Caki2 (cell line): ENCODE measurements at regions not wholly inside any gene's neighbourhood (a gene's known extent, or its start where the extent isn't known, plus 50 kb on each side); places are given as distances from the start of the nearest gene placed in this dataset.
"Not testable (repeated sequence)": the region's sequence is repeated elsewhere in the genome, so short reads cannot be mapped to it uniquely, and the experiment has no call there.

Experiments used
- DNase-seq: peaks from one replicate; pipeline ENCODE4 v3.0.0-alpha.2; 2015; ENCODE audit warnings: low read depth
- in situ Hi-C: cut with HindIII; loops from 2 replicates; pipeline ENCODE4 v1.10.0; 2016; ENCODE audit warnings: low sequenced_read_pairs, low pct_unique_long_range_greater_than_20kb, mixed read lengths

DNA sequence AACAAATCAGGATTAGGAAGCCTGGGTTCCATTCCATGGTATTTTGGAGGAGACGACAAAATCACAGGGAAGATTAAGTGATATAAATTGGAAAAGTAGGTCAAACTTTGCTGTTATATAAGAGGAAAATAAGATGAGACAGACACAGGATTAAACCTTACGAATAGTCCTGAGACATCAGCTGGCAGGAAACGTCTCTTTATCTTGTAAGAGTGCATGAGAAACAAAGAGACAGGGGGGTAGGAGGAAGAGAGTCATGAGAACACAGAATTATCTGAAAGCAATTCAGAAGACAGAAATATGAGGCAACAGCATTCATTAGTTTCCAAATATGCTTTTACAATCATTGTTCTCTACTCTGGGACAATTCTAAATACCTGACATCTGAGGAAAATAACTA lies 310.6 kb upstream of the MIR17HG start:
- in situ Hi-C loops, result no loop called here
- no peak for DNase-seq

- in situ Hi-C loops, result no loop called here
Observed at GRCh38 chr13:91042870-91043269, 304.6 kb upstream of the MIR17HG start.

GRCh38 chr13:91045351-91046034 lies 302.0 kb upstream of the MIR17HG start:
- peak; percentile 9 for DNase-seq

More at GRCh38 chr13:91042870-91043269, 304.6 kb upstream of the MIR17HG start:
- DNase-seq, result no peak

GRCh38 chr13:91046715-91047327 lies 300.7 kb upstream of the MIR17HG start:
- in situ Hi-C loops, result no loop called here
- no peak for DNase-seq

More at GRCh38 chr13:91045351-91046034, 302.0 kb upstream of the MIR17HG start:
- in situ Hi-C loops, result no loop called here

DNA sequence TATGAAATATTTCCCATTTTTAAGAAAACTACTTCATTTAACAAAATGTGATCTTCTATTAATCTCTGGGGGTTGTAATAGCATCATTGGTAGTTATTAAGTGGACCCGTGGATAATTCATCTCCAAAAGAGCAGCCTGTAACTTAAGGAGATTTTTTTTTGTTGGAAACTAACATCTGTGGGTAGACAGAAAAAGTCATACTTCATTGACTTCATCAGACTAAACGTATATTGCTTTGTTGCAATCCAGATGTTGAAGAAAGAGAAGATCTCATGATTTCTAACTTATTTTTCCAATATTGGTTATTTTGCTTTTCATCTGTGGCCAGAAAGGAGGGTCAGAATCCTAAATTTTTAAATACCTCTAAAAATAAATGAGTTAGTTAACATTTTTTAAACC lies 296.5 kb upstream of the MIR17HG start:
- in situ Hi-C loops, result no loop called here
- DNase-seq, result no peak

DNA sequence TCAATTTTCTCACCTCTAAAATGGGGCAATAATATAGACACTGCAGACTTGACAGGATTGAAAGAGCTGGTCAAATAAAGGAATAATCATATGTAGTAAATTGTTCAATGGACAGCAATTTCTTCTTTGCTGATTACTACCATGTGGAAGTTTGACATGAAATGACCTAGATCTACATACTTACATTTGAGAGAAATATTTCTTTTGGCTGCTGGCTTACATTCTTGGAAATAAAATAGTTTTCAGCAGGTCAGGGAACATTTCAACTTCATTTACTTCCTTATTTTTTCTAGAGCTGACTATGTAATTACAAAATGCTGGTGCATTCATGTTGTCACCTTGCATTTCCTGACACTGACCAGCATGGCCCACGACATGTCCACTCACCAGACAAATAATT lies 294.6 kb upstream of the MIR17HG start:
- DNase-seq, result no peak

DNA sequence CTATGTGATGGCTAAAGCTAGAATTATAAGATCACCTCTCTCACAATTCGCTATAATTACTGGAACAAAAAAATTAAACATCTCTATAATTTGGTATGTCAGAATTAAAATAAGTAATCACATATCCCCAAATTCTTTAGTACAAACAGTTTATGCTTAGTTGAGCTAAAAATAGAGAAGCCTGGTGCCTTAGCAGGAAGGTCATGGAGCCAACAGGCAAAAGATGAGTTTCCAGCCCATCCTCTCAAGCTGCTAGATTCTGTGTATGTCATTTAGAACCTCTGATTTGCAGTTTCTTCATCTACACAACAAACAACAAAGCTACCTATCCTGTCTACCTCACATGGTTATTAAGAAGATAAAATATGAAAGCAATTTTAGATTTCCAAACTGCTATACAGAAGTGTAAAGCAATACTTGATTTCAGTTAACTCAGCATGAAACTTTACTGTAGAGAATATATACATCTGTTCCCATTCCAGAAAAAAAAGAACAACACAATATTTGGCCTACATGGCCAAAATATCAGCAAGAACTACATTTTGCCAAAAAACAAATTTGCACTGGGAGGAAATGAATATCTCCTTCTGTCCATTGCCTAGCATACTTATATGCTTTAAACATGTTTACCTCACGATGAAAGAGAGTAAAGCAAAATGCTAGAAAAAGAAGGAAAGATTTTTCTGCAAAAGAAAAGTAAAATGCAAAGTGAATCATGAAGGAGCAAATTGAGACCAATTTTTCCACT lies 294.0 kb upstream of the MIR17HG start:
- no peak for DNase-seq

More for the DNA sequence above, 294.6 kb upstream of the MIR17HG start:
- in situ Hi-C loops, result no loop called here

DNA sequence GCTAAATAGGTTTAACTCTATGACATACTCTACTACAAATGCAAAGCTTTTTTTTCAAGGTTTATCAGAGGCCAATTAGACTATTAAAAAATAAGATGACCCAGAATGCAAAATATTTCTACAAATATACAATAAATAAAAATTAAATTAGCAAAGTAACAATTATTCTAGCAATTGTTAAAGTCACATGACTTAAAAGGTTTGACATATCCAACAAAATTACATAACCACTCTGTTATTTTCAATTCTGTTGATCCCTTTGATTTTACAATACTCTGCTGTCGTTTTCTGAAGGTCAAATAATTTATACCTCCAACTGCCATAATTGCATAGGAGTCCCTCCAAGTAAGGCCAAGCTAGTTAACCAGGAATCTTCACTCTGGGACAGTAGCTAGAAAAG lies 292.6 kb upstream of the MIR17HG start:
- DNase-seq, result no peak
- in situ Hi-C loops, result no loop called here

More for the DNA sequence above, 294.0 kb upstream of the MIR17HG start:
- in situ Hi-C loops, result no loop called here

- DNase-seq, result no peak
- in situ Hi-C loops, result no loop called here
Observed at GRCh38 chr13:91056746-91057145, 290.7 kb upstream of the MIR17HG start.

- in situ Hi-C loops, DNase-seq: not testable (repeated sequence)
Observed at GRCh38 chr13:91057507-91057906, 290.0 kb upstream of the MIR17HG start.

DNA sequence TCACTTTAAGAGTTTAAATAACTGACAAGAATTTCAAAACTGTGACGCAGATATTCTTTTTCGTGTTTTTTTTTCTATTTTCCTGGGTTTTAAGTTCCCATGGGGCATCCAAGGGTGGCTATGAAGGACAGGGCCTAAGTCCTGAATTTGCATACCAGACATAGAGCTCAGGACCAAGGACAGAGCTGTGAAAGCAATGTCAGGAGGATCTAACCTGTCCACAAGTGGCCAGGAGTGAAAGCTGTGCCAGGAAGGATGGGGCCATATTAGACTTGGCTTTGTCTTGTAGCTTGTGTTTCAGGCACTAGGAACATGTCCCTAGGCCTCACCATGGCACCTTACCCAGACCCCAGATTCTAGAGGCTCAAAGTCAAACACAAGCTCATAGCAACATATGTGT lies 289.4 kb upstream of the MIR17HG start:
- DNase-seq, result no peak
- in situ Hi-C loops, result no loop called here

DNA sequence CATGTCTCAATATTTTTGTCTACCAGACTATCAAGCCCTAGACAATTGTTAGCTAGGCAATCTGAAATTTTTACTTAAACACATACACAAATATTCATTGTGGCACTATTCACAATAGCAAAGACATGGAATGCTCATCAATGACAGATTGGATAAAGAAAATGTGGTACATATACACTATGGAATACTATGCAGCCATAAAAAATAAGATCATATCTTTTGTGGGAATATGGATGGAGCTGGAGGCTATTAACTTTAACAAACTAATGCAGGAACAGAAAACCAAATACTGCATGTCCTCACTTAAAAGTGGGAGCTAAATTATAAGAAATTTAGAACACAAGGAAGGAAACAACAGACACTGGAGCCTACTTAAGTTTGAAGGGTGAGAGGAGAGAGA lies 288.6 kb upstream of the MIR17HG start:
- in situ Hi-C loops, result no loop called here
- DNase-seq, result no peak

- in situ Hi-C loops, result no loop called here
- DNase-seq, result no peak
Observed at GRCh38 chr13:91066745-91067144, 280.7 kb upstream of the MIR17HG start.

- no peak for DNase-seq
- in situ Hi-C loops, result no loop called here
Observed at GRCh38 chr13:91072486-91072885, 275.0 kb upstream of the MIR17HG start.

DNA sequence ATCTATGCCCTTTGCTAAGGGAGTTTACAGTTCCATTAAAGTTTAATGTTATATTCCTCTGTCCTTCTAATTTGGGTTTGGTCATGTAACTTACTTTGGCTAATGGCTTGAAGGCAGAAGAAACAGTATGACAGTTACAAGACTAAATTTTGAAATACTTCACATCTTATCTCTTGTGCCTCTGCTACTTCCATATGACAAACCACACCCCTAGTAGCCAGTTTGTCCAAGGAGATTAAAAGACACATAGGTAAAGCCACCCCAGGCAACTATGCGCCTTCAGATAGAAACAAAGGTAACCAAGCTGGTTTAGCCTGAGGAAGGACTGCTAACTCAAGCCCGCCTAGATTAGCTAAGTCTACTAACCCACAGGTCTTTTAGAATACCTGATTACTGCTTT lies 273.4 kb upstream of the MIR17HG start:
- in situ Hi-C loops, result no loop called here
- no peak for DNase-seq

GRCh38 chr13:91076830-91077229 lies 270.7 kb upstream of the MIR17HG start:
- no peak for DNase-seq
- in situ Hi-C loops, result no loop called here

DNA sequence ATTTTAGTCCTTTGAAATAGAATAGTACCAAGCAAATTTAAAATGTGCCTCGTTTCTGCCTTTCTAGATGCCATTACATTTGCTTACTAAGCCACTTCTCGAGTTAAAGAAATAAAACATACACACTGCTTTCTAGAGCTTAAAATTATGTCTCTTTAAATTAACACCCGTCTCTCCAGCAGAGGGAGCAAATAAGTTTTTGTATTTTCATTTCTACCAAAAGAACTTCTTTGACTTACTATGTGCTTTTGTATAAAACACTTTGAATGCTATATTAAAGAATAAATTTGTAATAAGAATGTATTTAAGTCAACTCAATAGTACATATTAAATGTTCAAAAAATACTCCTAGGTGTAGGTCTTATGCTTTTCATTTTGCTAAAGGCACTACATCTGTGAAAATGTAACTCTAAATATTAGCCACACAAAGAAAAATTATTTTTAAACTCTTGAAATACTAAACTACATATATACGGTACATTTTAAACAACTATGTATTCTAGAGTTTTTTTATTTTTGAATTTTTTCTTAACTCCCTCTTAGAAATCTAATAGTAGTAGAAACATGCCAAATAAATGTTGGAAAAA lies 269.3 kb upstream of the MIR17HG start:
- in situ Hi-C loops, result no loop called here
- DNase-seq, result peak; percentile 7

DNA sequence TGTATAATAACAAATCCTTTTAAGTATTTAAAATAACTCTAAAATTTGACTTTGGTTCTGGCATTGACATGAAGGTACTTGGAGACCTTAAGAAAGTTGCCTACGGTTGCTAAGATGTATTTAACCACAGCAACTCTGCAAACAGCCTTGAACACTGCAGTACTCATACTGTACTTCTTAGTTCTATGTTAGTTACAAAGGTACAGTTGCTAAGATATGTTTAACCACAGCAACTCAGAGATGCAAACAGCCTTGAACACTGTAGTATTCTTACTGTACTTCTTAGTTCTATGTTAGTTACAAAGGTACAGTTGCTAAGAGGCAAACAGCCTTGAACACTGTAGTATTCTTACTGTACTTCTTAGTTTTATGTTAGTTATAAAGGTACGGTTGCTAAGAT lies 268.3 kb upstream of the MIR17HG start:
- in situ Hi-C loops, result no loop called here

DNA sequence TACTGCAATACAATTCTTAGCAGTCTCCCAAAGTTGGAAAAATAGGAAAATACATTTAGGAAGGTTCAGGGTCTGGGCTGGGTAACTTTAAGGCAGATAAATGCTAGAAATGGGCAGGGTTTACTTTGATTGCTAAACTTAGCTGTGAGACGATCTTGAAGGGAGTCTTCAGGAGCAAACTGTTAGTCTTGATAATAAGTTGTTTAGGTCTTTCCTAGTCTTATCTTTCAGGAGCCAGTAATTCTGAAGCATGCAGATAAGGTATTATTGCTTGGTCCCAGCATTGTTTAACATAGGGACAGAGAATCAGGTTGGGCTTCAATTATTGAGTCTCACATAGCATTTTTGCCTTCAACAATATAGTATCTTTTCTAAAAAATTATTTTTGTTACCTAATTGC lies 262.4 kb upstream of the MIR17HG start:
- no peak for DNase-seq
- in situ Hi-C loops, result no loop called here

More for the DNA sequence above, 268.3 kb upstream of the MIR17HG start:
- no peak for DNase-seq
